ENCODE measurements at regions not wholly inside any gene's neighbourhood (a gene's known extent, or its start where the extent isn't known, plus 50 kb on each side); places are given as distances from the start of the nearest gene placed in this dataset.

DNA sequence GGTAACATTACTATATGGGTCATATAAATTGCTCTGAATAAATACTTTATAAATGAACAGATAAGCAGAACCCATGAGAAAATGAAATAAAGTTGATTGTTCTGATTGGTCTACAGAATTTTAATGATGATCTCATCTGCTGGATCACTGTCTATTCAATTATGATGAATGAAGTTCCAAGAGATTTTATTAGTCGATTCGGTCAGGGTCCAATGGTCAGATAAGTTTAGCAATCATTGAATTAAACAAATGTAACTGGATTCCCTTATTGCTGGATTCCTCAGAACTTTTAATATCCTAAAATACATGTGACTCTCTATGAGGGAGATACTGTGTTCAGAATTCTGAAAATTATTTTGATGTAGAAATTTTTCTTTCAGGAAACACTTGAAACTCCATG is 715.2 kb downstream of the EPM2A start:
- H3K36me3 ChIP-seq (ENCODE audit: control insufficient read depth, insufficient read depth, low read length), result no peaks in the 10 kb centered on the region

DNA sequence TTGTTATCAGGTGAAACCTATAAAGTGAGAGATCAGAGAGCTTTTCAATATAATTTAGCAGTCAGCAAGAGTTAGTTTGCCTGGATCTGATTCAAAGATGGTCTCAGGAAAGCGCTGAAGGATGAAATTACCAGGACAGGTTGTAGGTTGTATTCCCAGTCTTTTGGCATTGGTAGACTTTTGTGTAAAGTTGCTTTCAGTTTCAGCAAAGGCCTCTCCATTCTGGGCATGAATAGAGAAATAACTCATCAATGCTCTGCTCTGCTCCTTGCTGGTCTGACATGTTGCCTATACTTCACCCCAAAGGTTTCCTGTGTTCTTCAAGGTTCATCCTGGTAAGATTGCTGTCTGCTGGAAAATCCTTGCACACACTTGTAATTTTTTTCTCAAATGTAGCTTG is 714.8 kb downstream of the EPM2A start:
- Histone ChIP-seq H3K27ac (ENCODE audit: low read depth, low read length) (no peak overlapping the region), H3K4me1 (ENCODE audit: control insufficient read depth, insufficient read depth, low read length) (peaks cover 3% of the 10 kb centered on the region; the same call in 1 of the 2 replicates), H3K4me3 (ENCODE audit: low read depth, low read length) (no peak overlapping the region), H3K9ac (ENCODE audit: low read depth, low read length) (no peak overlapping the region), H3K9me3 (ENCODE audit: control insufficient read depth, insufficient read depth, low read length) (no peaks in the 10 kb centered on the region), H3K27me3 (ENCODE audit: control insufficient read depth, insufficient read depth, low read length) (no peaks in the 10 kb centered on the region), H3K36me3 (ENCODE audit: control insufficient read depth, insufficient read depth, low read length) (no peaks in the 10 kb centered on the region)

More for the DNA sequence above, 715.2 kb downstream of the EPM2A start:
- Histone ChIP-seq H3K9ac (ENCODE audit: low read depth, low read length) (no peak overlapping the region), H3K9me3 (ENCODE audit: control insufficient read depth, insufficient read depth, low read length) (no peaks in the 10 kb centered on the region), H3K4me3 (ENCODE audit: low read depth, low read length) (no peak overlapping the region), H3K27me3 (ENCODE audit: control insufficient read depth, insufficient read depth, low read length) (no peaks in the 10 kb centered on the region), H3K27ac (ENCODE audit: low read depth, low read length) (no peak overlapping the region), H3K4me1 (ENCODE audit: control insufficient read depth, insufficient read depth, low read length) (peaks cover 3% of the 10 kb centered on the region; the same call in 1 of the 2 replicates)

GRCh38 chr6:145022199-145022796 is 713.0 kb downstream of the EPM2A start:
- H3K9ac ChIP-seq (ENCODE audit: low read depth, low read length), result no peak overlapping the region
- no peak overlapping the region for H3K4me3 ChIP-seq (ENCODE audit: low read depth, low read length)
- no peak overlapping the region for H3K27ac ChIP-seq (ENCODE audit: low read depth, low read length)
- peaks cover 3% of the 10 kb centered on the region; the same call in 1 of the 2 replicates for H3K4me1 ChIP-seq (ENCODE audit: control insufficient read depth, insufficient read depth, low read length)
- H3K9me3 ChIP-seq (ENCODE audit: control insufficient read depth, insufficient read depth, low read length), result no peaks in the 10 kb centered on the region
- H3K27me3 ChIP-seq (ENCODE audit: control insufficient read depth, insufficient read depth, low read length), result no peaks in the 10 kb centered on the region
- no peaks in the 10 kb centered on the region for H3K36me3 ChIP-seq (ENCODE audit: control insufficient read depth, insufficient read depth, low read length)

GRCh38 chr6:145023116-145023726 is 712.1 kb downstream of the EPM2A start:
- no peak overlapping the region for H3K9ac ChIP-seq (ENCODE audit: low read depth, low read length)
- H3K27ac ChIP-seq (ENCODE audit: low read depth, low read length), result no peak overlapping the region
- no peaks in the 10 kb centered on the region for H3K27me3 ChIP-seq (ENCODE audit: control insufficient read depth, insufficient read depth, low read length)
- H3K4me3 ChIP-seq (ENCODE audit: low read depth, low read length), result no peak overlapping the region
- no peaks in the 10 kb centered on the region for H3K9me3 ChIP-seq (ENCODE audit: control insufficient read depth, insufficient read depth, low read length)
- no peaks in the 10 kb centered on the region for H3K36me3 ChIP-seq (ENCODE audit: control insufficient read depth, insufficient read depth, low read length)
- H3K4me1 ChIP-seq (ENCODE audit: control insufficient read depth, insufficient read depth, low read length), result peaks cover 3% of the 10 kb centered on the region; the same call in 1 of the 2 replicates

- H3K27ac ChIP-seq (ENCODE audit: low read depth, low read length), result no peak overlapping the region
- H3K9ac ChIP-seq (ENCODE audit: low read depth, low read length), result no peak overlapping the region
- no peaks in the 10 kb centered on the region for H3K36me3 ChIP-seq (ENCODE audit: control insufficient read depth, insufficient read depth, low read length)
- no peak overlapping the region for H3K4me3 ChIP-seq (ENCODE audit: low read depth, low read length)
- H3K4me1 ChIP-seq (ENCODE audit: control insufficient read depth, insufficient read depth, low read length), result peaks cover 3% of the 10 kb centered on the region; the same call in 1 of the 2 replicates
- no peaks in the 10 kb centered on the region for H3K27me3 ChIP-seq (ENCODE audit: control insufficient read depth, insufficient read depth, low read length)
- H3K9me3 ChIP-seq (ENCODE audit: control insufficient read depth, insufficient read depth, low read length), result no peaks in the 10 kb centered on the region
Measured at GRCh38 chr6:145025488-145025887, 709.8 kb downstream of the EPM2A start.

GRCh38 chr6:145026267-145026679 is 709.0 kb downstream of the EPM2A start:
- no peaks in the 10 kb centered on the region for H3K27me3 ChIP-seq (ENCODE audit: control insufficient read depth, insufficient read depth, low read length)
- H3K4me3 ChIP-seq (ENCODE audit: low read depth, low read length), result no peak overlapping the region
- H3K36me3 ChIP-seq (ENCODE audit: control insufficient read depth, insufficient read depth, low read length), result no peaks in the 10 kb centered on the region
- H3K9ac ChIP-seq (ENCODE audit: low read depth, low read length), result no peak overlapping the region
- peaks cover 3% of the 10 kb centered on the region; the same call in 1 of the 2 replicates for H3K4me1 ChIP-seq (ENCODE audit: control insufficient read depth, insufficient read depth, low read length)
- no peaks in the 10 kb centered on the region for H3K9me3 ChIP-seq (ENCODE audit: control insufficient read depth, insufficient read depth, low read length)
- H3K27ac ChIP-seq (ENCODE audit: low read depth, low read length), result no peak overlapping the region

GRCh38 chr6:145028144-145028818 is 707.0 kb downstream of the EPM2A start:
- Histone ChIP-seq H3K36me3 (ENCODE audit: control insufficient read depth, insufficient read depth, low read length) (no peaks in the 10 kb centered on the region), H3K4me3 (ENCODE audit: low read depth, low read length) (no peak overlapping the region), H3K4me1 (ENCODE audit: control insufficient read depth, insufficient read depth, low read length) (peaks cover under 1% of the 10 kb centered on the region; the same call in 1 of the 2 replicates), H3K27me3 (ENCODE audit: control insufficient read depth, insufficient read depth, low read length) (no peaks in the 10 kb centered on the region), H3K9ac (ENCODE audit: low read depth, low read length) (no peak overlapping the region), H3K9me3 (ENCODE audit: control insufficient read depth, insufficient read depth, low read length) (no peaks in the 10 kb centered on the region), H3K27ac (ENCODE audit: low read depth, low read length) (no peak overlapping the region)

DNA sequence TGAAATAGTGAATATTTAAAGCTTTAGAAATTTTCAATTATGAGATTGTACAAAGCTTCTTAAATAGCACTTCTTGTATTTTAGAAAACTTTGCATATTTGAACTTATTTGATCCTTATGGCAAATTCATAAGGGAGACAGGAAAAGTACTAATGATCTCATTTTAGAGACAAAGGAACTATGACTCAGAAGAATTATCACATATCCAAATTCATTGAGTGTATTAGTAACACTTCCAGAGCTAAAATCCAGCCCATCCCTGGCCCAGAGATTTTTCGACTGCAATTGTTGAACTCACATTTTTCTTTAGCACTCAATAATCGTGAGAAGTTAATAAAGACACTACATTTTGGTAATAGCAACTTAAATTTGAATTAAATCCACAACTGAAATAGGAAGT is 704.3 kb downstream of the EPM2A start:
- no peak overlapping the region for H3K4me3 ChIP-seq (ENCODE audit: low read depth, low read length)
- H3K9ac ChIP-seq (ENCODE audit: low read depth, low read length), result no peak overlapping the region
- no peaks in the 10 kb centered on the region for H3K36me3 ChIP-seq (ENCODE audit: control insufficient read depth, insufficient read depth, low read length)
- H3K4me1 ChIP-seq (ENCODE audit: control insufficient read depth, insufficient read depth, low read length), result no peaks in the 10 kb centered on the region
- no peaks in the 10 kb centered on the region for H3K27me3 ChIP-seq (ENCODE audit: control insufficient read depth, insufficient read depth, low read length)
- H3K27ac ChIP-seq (ENCODE audit: low read depth, low read length), result no peak overlapping the region
- H3K9me3 ChIP-seq (ENCODE audit: control insufficient read depth, insufficient read depth, low read length), result no peaks in the 10 kb centered on the region

DNA sequence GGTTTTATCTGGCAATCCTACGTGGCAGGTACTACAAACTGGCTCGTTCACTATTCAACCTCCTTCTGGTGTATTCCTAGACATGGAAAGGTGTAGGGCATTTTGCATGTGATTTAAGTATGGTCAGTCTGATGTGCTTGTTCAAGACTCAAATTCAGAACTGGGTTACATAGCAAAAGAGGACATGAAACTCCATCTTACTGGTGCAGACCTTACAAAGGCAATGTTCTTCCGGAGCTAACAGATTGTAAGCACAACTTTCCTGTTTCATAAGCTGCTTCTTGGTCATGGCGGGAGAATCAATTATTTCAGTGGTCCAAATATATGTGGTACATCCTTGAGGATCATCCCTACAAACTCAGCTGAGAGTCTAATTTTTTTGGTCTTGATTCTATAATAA is 703.4 kb downstream of the EPM2A start:
- Histone ChIP-seq H3K4me3 (ENCODE audit: low read depth, low read length) (no peak overlapping the region), H3K27me3 (ENCODE audit: control insufficient read depth, insufficient read depth, low read length) (no peaks in the 10 kb centered on the region), H3K4me1 (ENCODE audit: control insufficient read depth, insufficient read depth, low read length) (no peaks in the 10 kb centered on the region), H3K9ac (ENCODE audit: low read depth, low read length) (no peak overlapping the region), H3K27ac (ENCODE audit: low read depth, low read length) (no peak overlapping the region), H3K36me3 (ENCODE audit: control insufficient read depth, insufficient read depth, low read length) (no peaks in the 10 kb centered on the region), H3K9me3 (ENCODE audit: control insufficient read depth, insufficient read depth, low read length) (no peaks in the 10 kb centered on the region)

GRCh38 chr6:145032562-145033145 is 702.7 kb downstream of the EPM2A start:
- Histone ChIP-seq H3K4me1 (ENCODE audit: control insufficient read depth, insufficient read depth, low read length) (no peaks in the 10 kb centered on the region), H3K27me3 (ENCODE audit: control insufficient read depth, insufficient read depth, low read length) (no peaks in the 10 kb centered on the region), H3K9ac (ENCODE audit: low read depth, low read length) (no peak overlapping the region), H3K36me3 (ENCODE audit: control insufficient read depth, insufficient read depth, low read length) (no peaks in the 10 kb centered on the region), H3K9me3 (ENCODE audit: control insufficient read depth, insufficient read depth, low read length) (no peaks in the 10 kb centered on the region), H3K27ac (ENCODE audit: low read depth, low read length) (no peak overlapping the region), H3K4me3 (ENCODE audit: low read depth, low read length) (no peak overlapping the region)

GRCh38 chr6:145034664-145035063 is 700.7 kb downstream of the EPM2A start:
- Histone ChIP-seq H3K36me3 (ENCODE audit: control insufficient read depth, insufficient read depth, low read length) (no peaks in the 10 kb centered on the region), H3K4me3 (ENCODE audit: low read depth, low read length) (no peak overlapping the region), H3K9me3 (ENCODE audit: control insufficient read depth, insufficient read depth, low read length) (no peaks in the 10 kb centered on the region), H3K9ac (ENCODE audit: low read depth, low read length) (no peak overlapping the region), H3K27me3 (ENCODE audit: control insufficient read depth, insufficient read depth, low read length) (no peaks in the 10 kb centered on the region), H3K4me1 (ENCODE audit: control insufficient read depth, insufficient read depth, low read length) (no peaks in the 10 kb centered on the region), H3K27ac (ENCODE audit: low read depth, low read length) (no peak overlapping the region)

Measured in HUES48 (cell line).